Mesothelial cell of epicardium (in vitro differentiated cells): ENCODE measurements at regions not wholly inside any gene's neighbourhood (a gene's known extent, or its start where the extent isn't known, plus 50 kb on each side); places are given as distances from the start of the nearest gene placed in this dataset.

Source experiments
- DNase-seq, 2 experiments: peaks; one replicate each; pipeline ENCODE4 v3.0.0; 2021; ENCODE audit warnings: low spot score in 2 of 2; ENCODE audit not compliant: unreplicated experiment in 2 of 2
- H3K27ac Mint-ChIP-seq: 2 replicates; pipeline ENCODE4 v1.8.0; 2021; ENCODE audit warnings: mixed read lengths
- H3K27me3 Mint-ChIP-seq: 2 replicates; pipeline ENCODE4 v1.8.0; 2021; ENCODE audit warnings: low read depth, mixed read lengths
- H3K36me3 Mint-ChIP-seq: 2 replicates; pipeline ENCODE4 v1.8.0; 2021; ENCODE audit warnings: mixed read lengths
- H3K4me1 Mint-ChIP-seq: 2 replicates; pipeline ENCODE4 v1.8.0; 2021; ENCODE audit warnings: mixed read lengths
- H3K4me3 Mint-ChIP-seq: 2 replicates; pipeline ENCODE4 v1.8.0; 2021; ENCODE audit warnings: mild to moderate bottlenecking, moderate library complexity, mixed read lengths
- H3K9me3 Mint-ChIP-seq: 2 replicates; pipeline ENCODE4 v1.8.0; 2021; ENCODE audit warnings: mixed read lengths
- TF ChIP-seq, protein P1 (sequence below): fragments of 200-600 bp; sonication (generic); IDR thresholded peaks from one replicate; pipeline ENCODE4 v1.5.0; 2021; ENCODE audit warnings: antibody characterized with exemption; ENCODE audit not compliant: unreplicated experiment

GRCh38 chr12:107528731-107529365, 156.8 kb upstream of the PWP1 start:
- TF ChIP-seq, protein P1, sequence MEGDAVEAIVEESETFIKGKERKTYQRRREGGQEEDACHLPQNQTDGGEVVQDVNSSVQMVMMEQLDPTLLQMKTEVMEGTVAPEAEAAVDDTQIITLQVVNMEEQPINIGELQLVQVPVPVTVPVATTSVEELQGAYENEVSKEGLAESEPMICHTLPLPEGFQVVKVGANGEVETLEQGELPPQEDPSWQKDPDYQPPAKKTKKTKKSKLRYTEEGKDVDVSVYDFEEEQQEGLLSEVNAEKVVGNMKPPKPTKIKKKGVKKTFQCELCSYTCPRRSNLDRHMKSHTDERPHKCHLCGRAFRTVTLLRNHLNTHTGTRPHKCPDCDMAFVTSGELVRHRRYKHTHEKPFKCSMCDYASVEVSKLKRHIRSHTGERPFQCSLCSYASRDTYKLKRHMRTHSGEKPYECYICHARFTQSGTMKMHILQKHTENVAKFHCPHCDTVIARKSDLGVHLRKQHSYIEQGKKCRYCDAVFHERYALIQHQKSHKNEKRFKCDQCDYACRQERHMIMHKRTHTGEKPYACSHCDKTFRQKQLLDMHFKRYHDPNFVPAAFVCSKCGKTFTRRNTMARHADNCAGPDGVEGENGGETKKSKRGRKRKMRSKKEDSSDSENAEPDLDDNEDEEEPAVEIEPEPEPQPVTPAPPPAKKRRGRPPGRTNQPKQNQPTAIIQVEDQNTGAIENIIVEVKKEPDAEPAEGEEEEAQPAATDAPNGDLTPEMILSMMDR: no peak
- Mint-ChIP-seq H3K4me3 (no peak overlapping the region), H3K27me3 (peaks cover 10% of the 10 kb centered on the region), H3K27ac (no peak overlapping the region), H3K4me1 (no peaks in the 10 kb centered on the region), H3K36me3 (no peaks in the 10 kb centered on the region), H3K9me3 (peaks cover 10% of the 10 kb centered on the region)
- DNase-seq: no peak

DNA sequence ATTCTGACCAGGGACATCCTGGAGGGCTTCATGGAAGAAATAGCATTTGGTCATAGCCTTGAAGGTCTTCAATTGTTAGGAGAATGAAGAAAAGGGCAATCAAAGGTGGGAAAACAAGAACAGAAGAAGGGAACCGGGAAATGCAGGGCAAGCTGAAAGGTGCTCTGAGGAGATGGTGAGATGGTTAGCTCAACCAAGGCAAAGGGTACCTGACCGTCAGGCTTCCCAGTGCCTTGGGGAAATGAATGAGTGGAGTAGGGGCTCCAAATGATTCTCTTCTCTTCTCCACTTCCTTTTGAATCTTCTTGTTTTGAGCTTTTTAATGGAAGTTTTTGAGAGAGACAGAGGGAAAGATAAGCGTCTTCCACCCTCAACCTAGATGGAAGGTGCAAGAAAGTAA, 155.6 kb upstream of the PWP1 start:
- TF ChIP-seq, protein P1: no peak
- Mint-ChIP-seq H3K4me1 (no peaks in the 10 kb centered on the region), H3K36me3 (no peaks in the 10 kb centered on the region), H3K4me3 (no peak overlapping the region), H3K27me3 (peaks cover 17% of the 10 kb centered on the region), H3K9me3 (peaks cover 16% of the 10 kb centered on the region), H3K27ac (no peak overlapping the region)
- no peak for DNase-seq

DNA sequence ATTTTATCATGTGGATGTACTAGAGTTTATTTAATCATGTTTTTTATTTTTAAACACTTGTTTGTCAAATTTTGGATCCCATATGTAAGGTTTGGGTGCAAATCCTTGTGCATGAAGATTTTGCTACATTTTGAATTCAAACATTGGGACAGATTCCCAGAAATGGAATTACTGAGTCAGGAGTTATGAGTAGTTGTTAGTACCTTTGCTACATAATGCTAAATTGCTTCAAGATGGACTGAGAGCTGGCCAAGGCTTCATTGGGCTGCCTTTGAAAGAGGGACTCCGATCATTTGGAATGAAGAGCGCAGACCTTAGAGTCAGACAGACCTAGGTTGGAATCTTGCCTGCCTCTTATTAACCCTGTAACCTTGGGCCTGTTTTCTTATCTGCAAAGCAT, 154.9 kb upstream of the PWP1 start:
- no peaks in the 10 kb centered on the region for H3K36me3 Mint-ChIP-seq
- H3K27ac Mint-ChIP-seq: no peak overlapping the region
- H3K9me3 Mint-ChIP-seq: peaks cover 16% of the 10 kb centered on the region
- peaks cover 18% of the 10 kb centered on the region for H3K27me3 Mint-ChIP-seq
- no peak for DNase-seq
- no peaks in the 10 kb centered on the region for H3K4me1 Mint-ChIP-seq
- no peak overlapping the region for H3K4me3 Mint-ChIP-seq
- TF ChIP-seq, protein P1: no peak

DNA sequence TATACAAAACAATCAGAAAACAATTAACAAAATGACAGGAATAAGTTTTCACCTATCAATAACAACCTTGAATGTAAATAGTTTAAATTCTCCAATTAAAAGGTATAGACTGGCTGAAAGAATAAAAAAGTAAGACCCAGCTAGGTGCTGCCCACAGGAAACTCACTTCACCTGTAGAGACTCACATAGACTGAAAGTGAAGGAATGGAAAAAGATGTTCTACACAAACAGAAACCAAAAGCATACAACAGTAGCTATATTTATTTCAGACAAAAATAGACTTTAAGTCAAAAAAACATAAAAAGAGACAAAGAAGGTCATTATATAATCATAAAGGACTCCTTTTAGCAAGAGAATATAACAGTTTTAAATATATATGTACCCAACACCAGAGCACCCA, 152.4 kb upstream of the PWP1 start:
- TF ChIP-seq, protein P1: no peak
- Mint-ChIP-seq H3K4me3 (no peak overlapping the region), H3K27ac (no peak overlapping the region), H3K9me3 (peaks cover 16% of the 10 kb centered on the region), H3K36me3 (no peaks in the 10 kb centered on the region), H3K27me3 (peaks cover 25% of the 10 kb centered on the region), H3K4me1 (no peaks in the 10 kb centered on the region)
- DNase-seq: no peak

DNA sequence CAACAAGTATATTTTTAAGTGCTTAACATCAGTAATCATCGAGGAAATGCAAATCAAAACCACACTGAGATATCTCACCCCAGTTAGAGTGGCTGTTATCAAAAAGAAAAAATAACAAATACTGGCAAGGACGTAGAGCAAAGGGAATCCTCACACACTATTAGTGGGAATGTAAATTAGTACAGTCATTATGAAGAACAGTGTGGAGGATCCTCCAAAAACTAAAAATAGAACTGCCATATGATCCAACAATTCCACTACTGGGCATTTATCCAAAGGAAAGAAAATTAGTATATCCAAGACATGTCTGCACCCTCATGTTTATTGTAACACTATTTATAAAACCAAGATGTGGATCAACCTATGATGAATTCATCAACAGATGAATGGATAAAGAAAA, 149.0 kb upstream of the PWP1 start:
- TF ChIP-seq, protein P1: no peak
- no peak for DNase-seq
- Mint-ChIP-seq H3K4me1 (no peaks in the 10 kb centered on the region), H3K27me3 (peaks cover 31% of the 10 kb centered on the region), H3K9me3 (peaks cover 16% of the 10 kb centered on the region), H3K4me3 (no peak overlapping the region), H3K27ac (no peak overlapping the region), H3K36me3 (no peaks in the 10 kb centered on the region)
